PC-9 (cell line): ENCODE measurements at regions not wholly inside any gene's neighbourhood (a gene's known extent, or its start where the extent isn't known, plus 50 kb on each side); places are given as distances from the start of the nearest gene placed in this dataset.

Experiments used
- BruUV-seq: library from RNA; stranded (reverse); fragments of 400-500 nt; replicated peaks from 2 replicates; lab custom pipeline; 2021; lab: Mats Ljungman, UMichigan
- CTCF ChIA-PET: fragments of 300-600 bp; sonication (Branson Sonifier 250); formaldehyde crosslinking; loops from one replicate; lab custom pipeline; 2022; ENCODE audit warnings: antibody characterized with exemption; lab: Charles Lee
- POLR2A ChIA-PET: fragments of 300-600 bp; sonication (Branson Sonifier 250); formaldehyde crosslinking; loops from one replicate; lab custom pipeline; 2022; ENCODE audit warnings: antibody characterized with exemption; ENCODE audit not compliant: unreplicated experiment; lab: Charles Lee
- DNase-seq, 2 experiments: peaks; one replicate each; pipeline versions ENCODE4 v3.0.0 to v3.0.0-alpha.2; 2015 to 2022; ENCODE audit warnings: mixed read lengths in 1 of 2
- H2AFZ ChIP-seq: fragments of 200-600 bp; sonication (generic); 2 replicates; pipeline ENCODE4 v1.8.1; 2017; ENCODE audit warnings: antibody characterized with exemption
- H3F3A ChIP-seq: fragments of 200-600 bp; sonication (generic); 2 replicates; pipeline ENCODE4 v1.8.1; 2017; ENCODE audit warnings: antibody characterized with exemption, mild to moderate bottlenecking, low read depth; ENCODE audit not compliant: insufficient read depth
- H3K27ac ChIP-seq: fragments of 200-600 bp; sonication (generic); 2 replicates; pipeline ENCODE4 v1.6.1; 2016; ENCODE audit warnings: mixed run types
- H3K27me3 ChIP-seq: fragments of 200-600 bp; sonication (generic); 2 replicates; pipeline ENCODE4 v1.6.1; 2016; ENCODE audit warnings: low read depth, mixed run types; ENCODE audit not compliant: insufficient read depth
- H3K36me3 ChIP-seq: fragments of 200-600 bp; sonication (generic); 2 replicates; pipeline ENCODE4 v1.6.1; 2016; ENCODE audit warnings: low read depth, mixed run types
- H3K4me1 ChIP-seq: fragments of 200-600 bp; sonication (generic); replicated peaks from 2 replicates; pipeline ENCODE4 v1.6.1; 2016; ENCODE audit warnings: mixed run types; ENCODE audit not compliant: insufficient read depth
- H3K4me2 ChIP-seq: fragments of 200-600 bp; sonication (generic); 2 replicates; pipeline ENCODE4 v1.6.1; 2017; ENCODE audit warnings: mixed run types
- H3K4me3 ChIP-seq: fragments of 200-600 bp; sonication (generic); 2 replicates; pipeline ENCODE4 v1.6.1; 2016; ENCODE audit warnings: mixed run types
- H3K79me2 ChIP-seq: fragments of 200-600 bp; sonication (generic); 2 replicates; pipeline ENCODE4 v1.6.1; 2017; ENCODE audit warnings: low read depth, mixed run types
- H3K9me2 ChIP-seq: fragments of 200-600 bp; sonication (generic); 2 replicates; pipeline ENCODE4 v1.8.1; 2017; ENCODE audit warnings: mild to moderate bottlenecking; ENCODE audit not compliant: insufficient read depth
- H3K9me3 ChIP-seq: fragments of 200-600 bp; sonication (generic); 2 replicates; pipeline ENCODE4 v1.8.1; 2016; ENCODE audit warnings: low read depth; ENCODE audit not compliant: insufficient read depth
- H4K20me1 ChIP-seq: fragments of 200-600 bp; sonication (generic); 2 replicates; pipeline ENCODE4 v1.8.1; 2017; ENCODE audit not compliant: insufficient read depth
- EZH2 ChIP-seq: fragments of 200-600 bp; sonication (generic); IDR thresholded peaks from 2 replicates; pipeline ENCODE4 v1.8.0; 2017; ENCODE audit warnings: antibody characterized with exemption, low read depth
- intact Hi-C: fragments of 100-400 bp; cut with micrococcal nuclease; formaldehyde crosslinking; loops from one replicate; pipeline ENCODE4 v1.10.0; 2022; ENCODE audit not compliant: unreplicated experiment
- TF ChIP-seq, protein P1 (sequence below): fragments of 200-600 bp; sonication (generic); conservative IDR thresholded peaks from 2 replicates; pipeline ENCODE4 v1.6.1; 2017; ENCODE audit warnings: mixed run types, antibody characterized with exemption, mild to moderate bottlenecking, moderate library complexity

GRCh38 chr12:87608321-87608720 is 420.9 kb downstream of the C12orf50 start:
- Histone ChIP-seq H3K9me3 (no peaks in the 10 kb centered on the region), H3K4me3 (no peak overlapping the region), H2AFZ (no peak overlapping the region; the same call in 1 of the 2 replicates), H3K27ac (no peak overlapping the region), H4K20me1 (no peaks in the 10 kb centered on the region), H3K9me2 (no peaks in the 10 kb centered on the region), H3K27me3 (no peaks in the 10 kb centered on the region), H3K4me2 (no peak overlapping the region), H3K36me3 (no peaks in the 10 kb centered on the region), H3K79me2 (no peaks in the 10 kb centered on the region), H3F3A (no peaks in the 10 kb centered on the region), H3K4me1 (no peaks in the 10 kb centered on the region)
- BruUV-seq, result no TSS peak
- intact Hi-C loops, result no loop called here
- CTCF ChIA-PET, result no interaction called here
- TF ChIP-seq EZH2, result no peak
- TF ChIP-seq, protein P1, sequence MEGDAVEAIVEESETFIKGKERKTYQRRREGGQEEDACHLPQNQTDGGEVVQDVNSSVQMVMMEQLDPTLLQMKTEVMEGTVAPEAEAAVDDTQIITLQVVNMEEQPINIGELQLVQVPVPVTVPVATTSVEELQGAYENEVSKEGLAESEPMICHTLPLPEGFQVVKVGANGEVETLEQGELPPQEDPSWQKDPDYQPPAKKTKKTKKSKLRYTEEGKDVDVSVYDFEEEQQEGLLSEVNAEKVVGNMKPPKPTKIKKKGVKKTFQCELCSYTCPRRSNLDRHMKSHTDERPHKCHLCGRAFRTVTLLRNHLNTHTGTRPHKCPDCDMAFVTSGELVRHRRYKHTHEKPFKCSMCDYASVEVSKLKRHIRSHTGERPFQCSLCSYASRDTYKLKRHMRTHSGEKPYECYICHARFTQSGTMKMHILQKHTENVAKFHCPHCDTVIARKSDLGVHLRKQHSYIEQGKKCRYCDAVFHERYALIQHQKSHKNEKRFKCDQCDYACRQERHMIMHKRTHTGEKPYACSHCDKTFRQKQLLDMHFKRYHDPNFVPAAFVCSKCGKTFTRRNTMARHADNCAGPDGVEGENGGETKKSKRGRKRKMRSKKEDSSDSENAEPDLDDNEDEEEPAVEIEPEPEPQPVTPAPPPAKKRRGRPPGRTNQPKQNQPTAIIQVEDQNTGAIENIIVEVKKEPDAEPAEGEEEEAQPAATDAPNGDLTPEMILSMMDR, result no peak
- POLR2A ChIA-PET, result no interaction called here
- DNase-seq, result no peak

DNA sequence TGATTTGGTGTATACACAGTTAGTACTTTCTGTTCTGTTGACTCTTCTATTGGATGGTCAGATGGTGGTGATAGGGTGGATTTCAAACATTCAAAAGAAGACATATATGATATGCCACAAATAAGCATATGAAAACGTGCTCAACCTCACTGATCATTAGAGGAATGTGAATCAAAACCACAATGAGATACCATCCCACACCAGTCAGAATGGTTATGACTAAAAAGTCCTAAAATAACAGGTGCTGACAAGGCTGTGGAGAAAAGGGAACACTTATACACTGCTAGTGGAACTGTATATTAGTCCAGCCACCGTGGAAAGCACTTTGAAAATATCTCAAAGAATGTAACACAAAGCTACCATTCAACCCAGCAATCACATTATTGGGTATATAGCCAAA is 425.5 kb downstream of the C12orf50 start:
- Histone ChIP-seq H3F3A (no peaks in the 10 kb centered on the region), H3K36me3 (no peaks in the 10 kb centered on the region), H3K4me2 (no peak overlapping the region), H3K9me3 (no peaks in the 10 kb centered on the region), H3K4me1 (no peaks in the 10 kb centered on the region), H3K27ac (no peak overlapping the region), H3K27me3 (no peaks in the 10 kb centered on the region), H2AFZ (no peak overlapping the region), H3K4me3 (no peak overlapping the region), H3K9me2 (no peaks in the 10 kb centered on the region), H3K79me2 (no peaks in the 10 kb centered on the region), H4K20me1 (no peaks in the 10 kb centered on the region)
- intact Hi-C loops, result no loop called here
- DNase-seq, result no peak
- POLR2A ChIA-PET, result no interaction called here
- TF ChIP-seq, protein P1, result no peak
- TF ChIP-seq EZH2, result no peak
- BruUV-seq, result no TSS peak
- CTCF ChIA-PET, result no interaction called here

DNA sequence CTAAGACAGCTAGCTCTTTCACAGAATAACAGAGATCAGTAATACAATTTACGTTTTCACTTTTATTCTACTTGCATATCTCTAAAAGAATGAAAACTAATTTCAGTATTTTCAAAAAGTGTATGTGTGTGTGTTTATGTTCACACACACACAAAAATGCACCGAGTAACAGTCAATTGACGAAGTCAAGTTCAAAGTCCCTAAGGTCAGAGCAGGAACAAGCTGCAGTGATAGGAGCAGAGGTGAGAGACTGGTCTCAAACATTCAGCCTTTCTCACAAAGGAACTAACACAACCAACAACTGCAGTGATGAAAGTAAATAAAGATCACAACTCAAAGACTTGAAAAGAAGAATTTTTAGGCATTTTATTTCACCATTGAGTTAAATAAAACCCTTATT is 429.7 kb downstream of the C12orf50 start:
- H4K20me1 ChIP-seq, result no peaks in the 10 kb centered on the region
- no peaks in the 10 kb centered on the region for H3K9me3 ChIP-seq
- H3K79me2 ChIP-seq, result no peaks in the 10 kb centered on the region
- CTCF ChIA-PET, result no interaction called here
- intact Hi-C loops, result no loop called here
- H3K4me2 ChIP-seq, result no peak overlapping the region
- POLR2A ChIA-PET, result no interaction called here
- no peaks in the 10 kb centered on the region for H3K9me2 ChIP-seq
- no peaks in the 10 kb centered on the region for H3F3A ChIP-seq
- TF ChIP-seq, protein P1, result no peak
- TF ChIP-seq EZH2, result no peak
- H3K27me3 ChIP-seq, result no peaks in the 10 kb centered on the region
- DNase-seq, result no peak
- no peaks in the 10 kb centered on the region for H3K36me3 ChIP-seq
- BruUV-seq, result no TSS peak
- H3K4me3 ChIP-seq, result no peak overlapping the region
- no peak overlapping the region for H2AFZ ChIP-seq
- no peaks in the 10 kb centered on the region for H3K4me1 ChIP-seq
- no peak overlapping the region for H3K27ac ChIP-seq
